Subcutaneous abdominal adipose tissue (tissue), 5 donors: ENCODE measurements at regions not wholly inside any gene's neighbourhood (a gene's known extent, or its start where the extent isn't known, plus 50 kb on each side); places are given as distances from the start of the nearest gene placed in this dataset.
"Not testable (repeated sequence)": the region's sequence is repeated elsewhere in the genome, so short reads cannot be mapped to it uniquely, and the experiment has no call there.

Source experiments
- H3K27ac ChIP-seq: one replicate; pipeline ENCODE4 v1.7.0; 2013; ENCODE audit warnings: low read depth, mild to moderate bottlenecking, inconsistent platforms, low read length, moderate library complexity
- H3K27me3 ChIP-seq, 5 donors: one replicate each; pipeline ENCODE4 v1.7.0; 2013; ENCODE audit warnings: low read length in 5 of 5, inconsistent platforms in 1 of 5; ENCODE audit not compliant: control insufficient read depth in 5 of 5, insufficient read depth in 4 of 5
- H3K36me3 ChIP-seq, 5 donors: one replicate each; pipeline ENCODE4 v1.7.0; 2013; ENCODE audit warnings: low read length in 5 of 5; ENCODE audit not compliant: control insufficient read depth in 5 of 5, insufficient read depth in 5 of 5
- H3K4me1 ChIP-seq, 5 donors: one replicate each; pipeline ENCODE4 v1.7.0; 2013; ENCODE audit warnings: low read length in 5 of 5, mild to moderate bottlenecking in 3 of 5, moderate library complexity in 1 of 5; ENCODE audit not compliant: control insufficient read depth in 5 of 5, insufficient read depth in 5 of 5
- H3K4me3 ChIP-seq, 5 donors: one replicate each; pipeline ENCODE4 v1.7.0; 2013; ENCODE audit warnings: low read length in 5 of 5, low read depth in 1 of 5
- H3K9ac ChIP-seq, 5 donors: one replicate each; pipeline ENCODE4 v1.7.0; 2013; ENCODE audit warnings: low read length in 5 of 5, mild to moderate bottlenecking in 4 of 5, moderate library complexity in 3 of 5
- H3K9me3 ChIP-seq, 5 donors: one replicate each; pipeline ENCODE4 v1.7.0; 2013; ENCODE audit warnings: low read length in 5 of 5; ENCODE audit not compliant: control insufficient read depth in 5 of 5
- donor health status: healthy.
- donor health status: healthy.
- donor health status: healthy.
- donor health status: healthy.
- donor health status: healthy.

- Histone ChIP-seq H3K9me3 (no peaks in the 10 kb centered on the region), H3K27me3 (no peaks in the 10 kb centered on the region), H3K27ac (no peak overlapping the region), H3K36me3 (no peaks in the 10 kb centered on the region), H3K4me1 (peaks cover 0 to 38% (median 18%) of the 10 kb centered on the region in 5 donors), H3K4me3 (no peak overlapping the region), H3K9ac (no peak overlapping the region)
Measured at GRCh38 chr1:229133811-229134210, 137.1 kb upstream of the RAB4A start.

- H3K9me3 ChIP-seq, H3K9ac ChIP-seq: not testable (repeated sequence)
Measured at GRCh38 chr1:229134381-229135217, 136.3 kb upstream of the RAB4A start.

DNA sequence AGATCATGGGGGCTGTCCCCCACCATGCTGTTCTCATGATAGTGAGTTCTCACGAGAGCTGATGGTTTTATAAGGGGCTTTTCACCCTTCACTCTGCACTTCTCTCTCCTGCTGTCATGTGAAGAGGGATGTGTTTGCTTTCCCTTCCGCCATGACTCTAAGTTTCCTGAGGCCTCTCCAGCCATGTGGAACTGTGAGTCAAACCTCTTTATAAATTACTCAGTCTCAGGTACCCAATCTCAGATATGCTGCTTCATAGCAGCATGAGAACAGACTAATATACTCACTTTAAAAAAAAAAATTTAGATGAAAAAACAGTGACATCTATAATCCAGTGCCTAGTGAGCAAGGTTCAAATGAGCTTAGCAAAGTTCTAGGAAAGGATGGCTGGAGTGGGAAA is 135.1 kb upstream of the RAB4A start:
- no peak overlapping the region for H3K4me3 ChIP-seq

More at GRCh38 chr1:229134381-229135217, 136.3 kb upstream of the RAB4A start:
- not testable (repeated sequence) for H3K27me3 ChIP-seq, H3K36me3 ChIP-seq, H3K4me3 ChIP-seq, H3K27ac ChIP-seq
- peaks cover 0 to 32% (median 13%) of the 10 kb centered on the region in 5 donors for H3K4me1 ChIP-seq

DNA sequence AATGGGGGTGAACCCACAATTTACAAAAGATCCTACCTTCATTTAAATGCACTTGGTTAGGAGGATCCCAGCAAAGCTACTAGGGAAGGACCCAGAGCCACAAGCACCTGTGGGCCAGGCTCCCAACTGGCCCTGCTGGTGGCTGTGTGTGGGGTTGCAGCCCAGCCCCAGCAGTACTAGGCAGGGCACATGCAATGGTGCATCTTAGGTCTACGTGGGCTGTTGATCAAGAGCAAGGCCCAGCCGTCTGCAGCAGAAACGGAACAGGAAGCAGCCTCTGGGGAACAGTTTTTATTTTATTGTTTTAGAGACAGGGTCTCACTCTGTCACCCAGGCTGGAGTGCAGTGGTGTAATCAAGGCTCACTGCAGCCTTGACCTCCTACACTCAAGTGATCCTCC is 134.1 kb upstream of the RAB4A start:
- Histone ChIP-seq H3K9ac (no peak overlapping the region), H3K27me3 (no peaks in the 10 kb centered on the region), H3K4me3 (no peak overlapping the region), H3K9me3 (no peaks in the 10 kb centered on the region), H3K27ac (no peak overlapping the region), H3K36me3 (no peaks in the 10 kb centered on the region), H3K4me1 (peaks cover 0 to 12% (median 0%) of the 10 kb centered on the region in 5 donors)

More for the DNA sequence above, 135.1 kb upstream of the RAB4A start:
- H3K4me1 ChIP-seq = peaks cover 0 to 21% (median 3%) of the 10 kb centered on the region in 5 donors
- no peaks in the 10 kb centered on the region for H3K9me3 ChIP-seq
- no peaks in the 10 kb centered on the region for H3K36me3 ChIP-seq
- H3K9ac ChIP-seq = no peak overlapping the region
- H3K27ac ChIP-seq = no peak overlapping the region
- H3K27me3 ChIP-seq = no peaks in the 10 kb centered on the region

DNA sequence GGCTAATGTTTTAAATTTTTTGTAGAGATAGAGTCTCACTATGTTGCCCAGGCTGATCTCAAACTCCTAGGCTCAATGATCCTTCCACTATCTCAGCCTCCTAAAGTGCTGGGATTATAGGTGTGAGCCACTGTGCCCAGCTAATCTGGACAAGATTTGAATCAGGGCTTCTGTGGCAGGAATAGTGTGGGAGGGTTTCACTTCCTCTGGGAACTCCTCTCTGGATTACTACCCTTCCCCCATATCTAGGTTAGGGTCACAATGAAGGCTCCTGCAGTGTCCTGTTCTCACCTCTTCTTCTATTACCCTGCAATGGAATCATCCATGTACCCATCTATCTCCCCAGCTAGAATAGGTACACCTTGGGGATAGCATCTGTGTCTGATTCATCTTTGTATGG is 133.6 kb upstream of the RAB4A start:
- Histone ChIP-seq H3K9me3 (no peaks in the 10 kb centered on the region), H3K4me3 (no peak overlapping the region), H3K27me3 (no peaks in the 10 kb centered on the region), H3K9ac (no peak overlapping the region), H3K27ac (no peak overlapping the region), H3K36me3 (no peaks in the 10 kb centered on the region), H3K4me1 (peaks cover 0 to 12% (median 0%) of the 10 kb centered on the region in 5 donors)

GRCh38 chr1:229138058-229138457 is 132.9 kb upstream of the RAB4A start:
- Histone ChIP-seq H3K36me3 (no peaks in the 10 kb centered on the region), H3K27ac (no peak overlapping the region), H3K27me3 (no peaks in the 10 kb centered on the region), H3K4me3 (no peak overlapping the region), H3K9ac (no peak overlapping the region), H3K9me3 (no peaks in the 10 kb centered on the region), H3K4me1 (peaks cover 0 to 12% (median 0%) of the 10 kb centered on the region in 5 donors)

GRCh38 chr1:229139331-229140118 is 131.4 kb upstream of the RAB4A start:
- H3K9ac ChIP-seq = no peak overlapping the region
- H3K9me3 ChIP-seq = no peaks in the 10 kb centered on the region
- no peak overlapping the region for H3K27ac ChIP-seq
- no peaks in the 10 kb centered on the region for H3K36me3 ChIP-seq
- no peaks in the 10 kb centered on the region for H3K27me3 ChIP-seq
- H3K4me1 ChIP-seq = peaks cover 0 to 12% (median 0%) of the 10 kb centered on the region in 5 donors
- no peak overlapping the region for H3K4me3 ChIP-seq

GRCh38 chr1:229140119-229140396 is 130.9 kb upstream of the RAB4A start:
- Histone ChIP-seq H3K36me3 (no peaks in the 10 kb centered on the region), H3K27me3 (no peaks in the 10 kb centered on the region), H3K4me3 (no peak overlapping the region), H3K4me1 (peaks cover 0 to 12% (median 0%) of the 10 kb centered on the region in 5 donors), H3K9ac (no peak overlapping the region), H3K27ac (no peak overlapping the region), H3K9me3 (no peaks in the 10 kb centered on the region)

DNA sequence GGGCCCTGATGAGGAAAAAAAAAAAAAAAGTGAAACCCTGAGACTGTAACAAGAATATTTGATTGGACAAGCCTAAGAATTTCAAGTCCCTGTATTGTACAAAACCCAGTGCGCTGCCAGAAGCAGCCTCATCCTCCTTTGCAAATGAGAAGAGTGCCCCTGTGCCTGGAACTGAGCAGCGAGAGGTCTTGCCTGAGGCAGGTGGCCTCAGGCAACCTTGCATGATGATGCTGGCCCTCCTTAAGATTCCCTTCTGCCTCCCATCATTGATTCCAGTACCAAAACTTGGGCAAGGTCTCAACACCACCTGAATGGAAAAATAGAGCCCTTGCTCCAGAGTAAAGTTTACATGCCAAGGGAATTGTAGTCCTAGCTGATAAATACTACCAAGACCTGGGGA is 129.6 kb upstream of the RAB4A start:
- Histone ChIP-seq H3K4me1 (peaks cover 0 to 13% (median 1%) of the 10 kb centered on the region in 5 donors), H3K9ac (no peak overlapping the region), H3K27ac (no peak overlapping the region), H3K27me3 (peaks cover 0 to 10% (median 4%) of the 10 kb centered on the region in 5 donors), H3K9me3 (no peaks in the 10 kb centered on the region), H3K4me3 (no peak overlapping the region), H3K36me3 (no peaks in the 10 kb centered on the region)

DNA sequence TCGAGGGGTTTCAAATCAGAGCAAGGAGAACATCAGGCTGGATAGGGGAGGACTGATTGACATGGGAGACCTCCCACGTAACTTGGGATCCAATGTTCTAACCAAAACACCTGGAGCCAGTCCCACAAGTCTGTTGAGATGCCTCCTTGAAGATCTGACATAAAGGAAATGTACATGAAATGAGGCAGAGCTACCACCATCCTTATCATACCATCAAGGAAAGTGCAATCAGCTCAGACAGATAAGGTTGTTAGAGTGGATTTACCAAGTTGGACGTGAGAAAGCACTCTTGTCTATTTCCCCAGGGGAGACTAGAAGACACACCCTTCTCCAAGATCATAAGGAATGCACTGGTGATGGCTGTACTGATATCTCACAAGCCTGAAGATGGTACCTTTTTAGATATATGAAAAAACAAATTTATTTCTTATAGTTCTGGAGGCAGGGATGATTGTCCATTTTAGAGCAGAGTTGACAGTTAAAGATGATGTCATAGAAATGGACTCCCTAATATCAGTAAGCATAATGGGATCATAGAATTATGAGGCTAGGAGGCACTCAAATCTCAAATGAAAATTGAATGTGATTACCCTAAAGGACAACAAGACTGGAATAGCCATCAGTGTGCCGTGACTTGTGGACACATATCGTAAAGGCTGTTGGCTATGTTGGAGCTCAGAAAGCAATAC is 129.1 kb upstream of the RAB4A start:
- Histone ChIP-seq H3K27ac (no peak overlapping the region), H3K27me3 (peaks cover 1 to 16% (median 10%) of the 10 kb centered on the region in 5 donors), H3K4me3 (no peak overlapping the region), H3K36me3 (no peaks in the 10 kb centered on the region), H3K9ac (no peak overlapping the region), H3K4me1 (peaks cover 0 to 16% (median 7%) of the 10 kb centered on the region in 5 donors), H3K9me3 (no peaks in the 10 kb centered on the region)
